Hematopoietic multipotent progenitor cell treated with erythropoietin and hydrocortisone succinate and interleukin-3 and kit ligand, for 8 days (in vitro differentiated cells): ENCODE measurements at regions not wholly inside any gene's neighbourhood (a gene's known extent, or its start where the extent isn't known, plus 50 kb on each side); places are given as distances from the start of the nearest gene placed in this dataset.
"Not testable (repeated sequence)": the region's sequence is repeated elsewhere in the genome, so short reads cannot be mapped to it uniquely, and the experiment has no call there.

Source experiments
- DNase-seq: peaks from one replicate; pipeline ENCODE4 v3.0.0-alpha.2; 2015

DNA sequence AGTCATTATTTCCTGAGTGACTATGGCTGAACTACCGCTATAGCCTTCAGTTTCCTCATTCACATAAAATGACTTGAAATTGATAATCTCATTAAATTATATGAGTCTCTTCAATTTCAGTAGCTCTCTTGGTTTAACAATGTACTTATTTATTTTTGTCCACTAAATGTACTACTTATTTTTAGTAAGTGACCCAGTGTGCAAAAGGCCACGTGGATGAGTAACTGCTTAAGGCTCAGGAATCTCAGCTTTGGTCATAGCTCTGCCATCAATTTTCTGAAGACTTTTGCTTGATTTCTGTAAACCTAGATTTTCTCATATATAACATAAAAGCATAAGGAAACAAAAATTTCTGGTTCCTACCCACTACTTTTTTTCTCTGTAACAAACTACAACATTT lies 1132.9 kb upstream of the CDH8 start:
- DNase-seq: no peak

DNA sequence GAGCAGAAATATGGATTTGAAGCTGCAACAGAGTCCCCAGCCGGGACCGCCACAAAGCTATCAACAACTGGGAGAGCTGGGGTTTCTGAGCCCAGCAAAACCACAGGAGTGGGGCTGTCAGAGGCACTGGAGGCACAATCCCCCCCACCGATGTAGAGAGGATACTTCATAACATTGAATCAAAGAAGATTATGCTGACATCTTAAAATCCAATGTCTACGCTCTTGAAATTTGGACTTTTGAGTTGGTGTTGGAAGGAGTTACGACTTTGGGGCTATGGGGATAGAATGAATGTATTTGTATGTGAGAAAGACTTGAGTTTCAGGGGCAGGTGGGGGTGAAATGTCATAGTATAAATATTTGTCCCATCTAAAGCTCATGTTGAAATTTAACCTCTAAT lies 1121.6 kb upstream of the CDH8 start:
- no peak for DNase-seq

DNA sequence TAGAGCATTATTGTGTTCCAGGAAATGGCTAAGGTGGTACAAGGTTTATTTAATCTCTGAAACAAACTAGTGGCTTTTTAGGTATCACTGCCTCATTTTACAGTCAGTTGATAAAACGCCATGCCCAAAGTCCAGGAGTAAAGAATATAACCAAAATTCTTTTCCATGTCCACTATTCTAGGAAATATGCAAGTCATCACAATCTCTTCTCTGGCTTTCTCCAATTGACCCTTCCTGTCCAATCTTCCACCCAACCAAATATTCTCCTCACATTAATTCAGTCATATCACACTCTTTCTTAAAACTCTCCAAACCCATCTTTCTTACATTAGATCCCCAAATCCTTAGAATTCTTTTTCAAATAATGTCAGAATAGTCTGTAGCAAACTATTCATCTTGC lies 1110.0 kb upstream of the CDH8 start:
- DNase-seq: no peak

DNA sequence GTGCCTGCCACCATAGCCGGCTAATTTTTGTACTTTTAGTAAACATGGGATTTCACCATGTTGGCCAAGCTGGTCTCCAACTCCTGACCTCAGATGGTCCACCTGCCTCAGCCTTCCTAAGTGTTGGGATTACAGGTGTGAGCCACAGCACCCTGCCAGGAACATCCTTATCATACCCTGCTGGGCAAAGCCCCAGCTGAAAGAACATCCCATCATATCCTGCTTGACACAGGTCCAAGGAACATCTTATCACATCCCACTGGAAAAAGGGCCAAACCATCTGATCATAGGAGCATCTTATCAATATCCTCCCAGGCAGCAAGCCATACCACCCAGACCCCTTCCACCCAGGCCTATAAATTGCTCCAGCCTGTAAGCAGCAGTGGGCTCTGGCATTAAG lies 1109.2 kb upstream of the CDH8 start:
- no peak for DNase-seq

DNA sequence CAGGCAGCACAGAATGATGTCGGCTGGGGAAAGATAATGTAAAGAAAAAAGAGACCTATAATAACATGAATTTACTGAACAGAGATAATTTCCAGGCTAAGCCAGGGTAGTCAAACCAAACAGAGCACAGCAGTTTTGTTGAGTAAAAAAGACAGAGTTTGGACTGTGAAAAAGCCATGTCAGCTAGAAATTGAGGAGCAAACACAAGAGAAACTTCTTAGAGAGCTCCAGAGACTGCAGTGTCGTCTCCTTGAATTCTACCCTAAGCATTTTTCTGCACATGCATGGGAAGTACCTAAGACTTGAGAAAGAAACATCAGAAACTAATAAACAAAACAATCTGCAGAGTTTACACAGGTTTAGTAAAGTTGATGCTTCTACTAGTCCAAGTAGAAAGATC lies 1098.8 kb upstream of the CDH8 start:
- no peak for DNase-seq

DNA sequence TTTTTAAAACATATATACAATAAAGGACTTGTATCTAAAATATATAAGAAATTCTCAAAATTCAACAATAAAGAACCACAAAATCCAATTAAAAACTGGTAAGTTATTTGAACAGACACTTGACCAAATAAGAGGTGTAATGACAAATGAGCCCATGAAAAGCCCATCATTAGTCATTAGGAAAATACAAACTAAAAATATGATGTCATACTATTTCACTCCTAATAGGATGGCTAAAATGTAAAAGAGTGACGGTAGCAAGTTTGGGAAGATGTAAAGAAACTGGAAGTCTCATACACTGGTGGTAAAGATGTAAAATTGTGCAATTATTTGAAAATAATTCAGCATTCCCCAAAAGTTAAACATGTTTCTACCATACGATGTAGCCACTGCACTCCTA lies 1095.3 kb upstream of the CDH8 start:
- DNase-seq: no peak

DNA sequence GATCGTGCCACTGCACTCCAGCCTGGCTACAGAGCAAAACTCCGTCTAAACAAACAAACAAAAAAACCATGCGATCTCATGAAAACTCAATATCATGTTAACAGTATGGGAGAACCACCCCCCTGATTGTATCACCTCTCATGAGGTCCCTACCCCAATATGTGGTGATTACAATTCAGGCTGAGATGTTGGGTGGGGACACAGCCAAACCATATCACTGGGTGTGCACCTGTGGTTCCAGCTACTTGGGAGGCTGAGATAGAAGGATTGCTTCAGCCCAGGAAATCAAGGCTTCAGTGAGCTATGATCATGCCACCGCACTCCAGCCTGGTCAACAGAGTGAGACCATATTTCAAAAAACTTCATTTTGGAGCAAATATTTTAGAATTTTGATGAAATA lies 1094.7 kb upstream of the CDH8 start:
- no peak for DNase-seq

DNA sequence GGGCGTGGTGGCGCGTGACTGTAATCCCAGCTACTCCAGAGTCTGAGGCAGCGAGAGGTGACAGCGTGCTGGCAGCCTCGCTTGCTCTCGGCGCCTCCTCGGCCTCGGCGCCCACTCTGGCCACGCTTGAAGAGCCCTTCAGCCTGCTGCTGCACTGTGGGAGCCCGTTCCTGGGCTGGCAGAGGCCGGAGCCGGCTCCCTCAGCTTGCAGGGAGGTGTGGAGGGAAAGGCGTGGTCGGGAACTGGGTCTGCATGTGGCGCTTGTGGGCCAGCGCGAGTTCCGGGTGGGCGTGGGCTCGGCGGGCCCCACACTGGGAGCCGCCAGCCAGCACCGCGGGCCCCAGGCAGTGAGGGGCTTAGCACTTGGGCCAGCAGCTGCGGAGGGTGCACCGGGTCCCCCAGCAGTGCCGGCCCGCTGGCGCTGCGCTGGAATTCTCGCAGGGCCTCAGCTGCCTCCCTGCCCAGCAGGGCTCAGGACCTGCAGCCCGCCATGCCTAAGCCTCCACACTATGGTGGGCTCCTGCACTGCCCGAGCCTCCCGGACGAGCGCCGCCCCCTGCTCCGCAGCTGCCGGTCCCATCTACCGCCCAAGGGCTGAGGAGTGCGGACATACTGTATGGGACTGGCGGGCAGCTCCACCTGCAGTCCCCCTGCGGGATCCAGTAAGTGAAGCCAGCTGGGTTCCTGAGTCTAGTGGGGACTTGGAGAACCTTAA lies 1093.3 kb upstream of the CDH8 start:
- DNase-seq: no peak

DNA sequence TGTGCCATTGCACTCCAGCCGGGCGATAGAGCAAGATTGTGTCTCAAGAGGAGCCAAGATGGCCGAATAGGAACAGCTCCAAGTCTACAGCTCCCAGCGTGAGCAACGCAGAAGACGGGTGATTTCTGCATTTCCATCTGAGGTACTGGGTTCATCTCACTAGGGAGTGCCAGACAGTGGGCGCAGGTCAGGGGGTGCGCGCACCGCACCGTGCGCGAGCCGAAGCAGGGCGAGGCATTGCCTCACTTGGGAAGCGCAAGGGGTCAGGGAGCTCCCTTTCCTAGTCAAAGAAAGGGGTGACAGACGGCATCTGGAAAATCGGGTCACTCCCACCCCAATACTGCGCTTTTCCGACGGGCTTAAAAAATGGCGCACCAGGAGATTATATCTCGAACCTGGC lies 1083.7 kb upstream of the CDH8 start:
- not testable (repeated sequence) for DNase-seq

DNA sequence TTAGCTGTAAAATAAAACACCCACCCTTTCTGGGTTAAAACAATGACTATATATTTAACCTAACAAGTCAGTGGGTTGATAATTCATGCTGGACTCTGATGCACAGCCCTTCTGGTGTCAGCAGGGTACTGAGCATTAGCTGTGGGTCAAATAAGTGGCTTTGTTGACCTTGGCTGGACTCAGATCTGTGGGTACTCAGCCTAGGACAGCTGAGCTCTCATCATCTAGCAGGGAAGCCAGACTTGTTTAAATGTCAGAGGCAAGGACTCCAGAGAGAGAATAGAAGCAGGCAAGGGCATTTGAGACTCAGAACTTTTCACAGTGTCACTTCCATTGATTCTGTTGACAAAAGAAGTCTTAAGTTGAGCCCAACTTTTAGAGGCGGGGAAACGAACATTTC lies 1063.8 kb upstream of the CDH8 start:
- DNase-seq: no peak

DNA sequence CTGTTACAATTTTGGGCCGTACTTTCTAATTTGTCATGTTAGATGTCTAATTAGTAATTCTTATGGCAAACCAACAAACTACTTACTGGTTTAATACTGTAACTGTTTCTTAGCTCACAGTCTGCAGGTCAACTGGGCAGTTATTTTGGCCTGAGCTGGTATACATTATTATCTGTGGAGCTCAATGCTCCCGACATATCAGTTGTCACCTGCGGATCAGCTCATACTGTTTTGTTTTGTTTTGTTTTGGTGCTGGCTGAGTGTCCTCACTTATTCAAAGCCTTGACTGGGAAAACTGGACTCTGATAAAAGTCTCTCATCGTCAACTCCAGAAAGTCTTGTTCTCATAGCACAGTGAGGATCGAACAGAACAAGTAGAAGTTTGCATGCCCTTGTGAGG lies 1060.6 kb upstream of the CDH8 start:
- DNase-seq: no peak

DNA sequence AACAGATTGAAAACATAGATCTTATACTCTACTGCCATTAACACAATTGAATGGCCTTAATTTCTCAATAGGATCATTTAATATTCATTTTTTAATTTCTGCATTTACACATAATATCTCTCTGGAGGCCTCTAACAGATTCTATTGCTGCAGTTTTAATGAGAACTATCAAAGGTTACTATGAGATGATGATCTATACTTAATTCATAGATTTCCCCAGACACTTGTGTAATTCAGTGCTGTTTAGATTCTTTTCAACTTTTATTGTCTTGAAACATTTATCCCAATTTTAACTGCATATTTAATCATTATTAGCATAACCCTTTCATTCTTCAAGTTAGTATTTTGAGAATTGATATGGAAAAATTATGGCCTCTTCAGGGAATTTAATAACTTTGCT lies 1056.5 kb upstream of the CDH8 start:
- DNase-seq: no peak

DNA sequence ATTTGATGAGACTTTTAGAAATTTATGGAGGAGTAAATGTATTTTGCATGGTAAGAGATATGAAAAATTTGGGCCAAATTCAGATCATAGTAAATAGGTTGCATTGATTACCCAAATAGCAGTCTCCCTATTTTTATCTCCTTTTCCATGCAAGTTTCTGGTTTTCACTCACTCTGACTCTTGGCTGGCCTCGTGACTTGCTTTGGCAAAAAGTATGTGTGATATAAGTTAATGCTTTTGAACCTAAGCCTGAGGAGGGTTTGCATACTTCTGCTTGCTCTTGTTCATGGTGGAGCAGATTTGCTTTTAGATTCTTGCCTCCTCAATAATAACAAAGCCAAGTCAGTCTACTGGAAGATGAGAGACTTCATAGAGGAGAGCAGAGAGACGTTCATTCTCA lies 1045.9 kb upstream of the CDH8 start:
- DNase-seq: no peak

DNA sequence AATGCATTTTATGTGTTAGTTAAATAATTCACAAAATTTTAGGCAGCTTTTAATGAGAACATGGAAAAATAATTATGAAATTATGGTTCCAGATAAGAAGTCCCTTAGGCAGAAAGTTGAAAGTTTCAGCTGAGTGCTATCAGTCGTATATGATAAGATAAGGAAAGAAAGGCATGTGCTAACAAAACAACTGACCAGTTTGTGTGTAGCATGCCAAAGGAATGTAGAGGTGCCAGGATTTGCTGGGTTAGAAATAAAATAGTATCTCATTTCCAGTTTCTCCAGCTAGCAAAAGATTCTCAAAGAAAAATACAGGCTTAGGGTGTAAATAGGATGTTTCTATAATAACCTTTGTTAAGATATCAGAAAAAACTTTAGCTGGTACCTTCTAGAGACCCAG lies 1044.5 kb upstream of the CDH8 start:
- DNase-seq: no peak

DNA sequence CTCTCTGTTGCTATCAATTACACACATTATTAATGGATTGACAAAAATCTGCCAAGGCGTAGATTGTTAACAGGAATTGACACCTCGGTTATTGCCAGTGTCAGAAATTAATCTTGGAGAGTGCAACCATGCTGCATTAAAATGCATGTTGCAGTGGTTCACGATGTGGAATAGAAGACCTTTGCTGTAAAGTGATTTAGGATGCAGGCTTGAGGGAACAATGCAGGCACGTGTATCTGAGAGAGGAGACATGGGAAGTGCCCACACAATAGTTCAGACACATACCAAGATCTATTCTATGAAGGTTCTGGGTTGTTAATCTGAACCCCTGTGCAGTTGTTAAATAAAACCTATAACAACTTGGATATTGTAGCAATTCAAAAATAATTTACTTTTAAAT lies 1032.8 kb upstream of the CDH8 start:
- DNase-seq: no peak

DNA sequence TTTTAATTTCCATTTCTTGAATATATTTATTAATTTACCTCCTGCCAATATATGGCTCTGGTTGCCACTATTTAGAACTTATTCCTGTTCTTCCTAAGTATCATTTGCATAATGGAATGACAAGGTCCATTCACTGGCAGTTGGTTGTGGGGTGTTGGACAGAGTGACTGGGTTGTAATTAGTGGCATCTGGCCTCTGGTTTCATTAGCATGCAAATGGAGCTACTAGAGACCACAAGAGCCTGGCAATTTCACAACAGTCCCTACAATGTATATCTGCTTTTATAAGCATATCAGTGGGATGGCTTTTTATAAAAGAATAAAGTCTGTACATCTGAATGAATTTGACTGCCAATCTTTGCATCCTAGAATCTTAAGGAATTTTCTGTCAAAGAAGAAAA lies 1030.9 kb upstream of the CDH8 start:
- no peak for DNase-seq

DNA sequence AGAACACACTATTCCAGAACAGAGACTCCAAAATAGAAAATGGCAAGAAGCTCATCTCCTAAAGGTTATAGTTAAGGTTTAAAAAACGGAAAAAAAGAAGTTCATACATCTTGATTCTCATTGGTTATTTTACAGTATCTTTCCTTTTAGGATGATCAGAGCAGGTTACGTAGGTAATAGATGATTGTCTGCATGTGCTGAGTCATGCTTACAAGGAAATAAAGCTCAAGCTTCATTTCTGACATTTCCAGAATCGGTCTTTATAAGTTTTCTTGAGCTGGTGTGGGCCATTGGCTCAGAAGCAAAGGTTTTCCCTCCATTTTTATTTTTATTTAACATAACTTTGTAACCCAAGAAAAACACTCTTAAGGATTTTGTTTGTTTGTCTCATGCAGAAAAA lies 1030.3 kb upstream of the CDH8 start:
- DNase-seq: no peak

DNA sequence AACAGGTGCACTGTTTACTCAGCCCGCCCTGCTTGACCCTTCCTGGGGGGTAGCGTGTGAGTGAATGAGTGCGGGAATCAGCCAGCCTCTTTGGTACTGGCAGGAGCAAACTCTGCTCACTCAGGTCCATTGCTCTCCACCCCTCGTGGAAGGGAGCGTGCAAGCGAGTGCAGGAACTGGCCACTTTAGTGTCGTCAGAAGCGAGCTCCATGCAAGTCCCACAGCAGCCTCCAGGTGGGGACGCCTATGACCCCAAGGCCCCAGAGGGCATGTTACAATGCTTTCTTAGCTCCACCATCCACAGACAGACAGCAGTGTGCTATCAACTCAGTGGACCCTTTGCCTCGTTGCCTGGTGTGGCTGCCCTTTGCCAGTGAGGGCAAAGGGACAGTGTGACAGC lies 1025.1 kb upstream of the CDH8 start:
- no peak for DNase-seq

DNA sequence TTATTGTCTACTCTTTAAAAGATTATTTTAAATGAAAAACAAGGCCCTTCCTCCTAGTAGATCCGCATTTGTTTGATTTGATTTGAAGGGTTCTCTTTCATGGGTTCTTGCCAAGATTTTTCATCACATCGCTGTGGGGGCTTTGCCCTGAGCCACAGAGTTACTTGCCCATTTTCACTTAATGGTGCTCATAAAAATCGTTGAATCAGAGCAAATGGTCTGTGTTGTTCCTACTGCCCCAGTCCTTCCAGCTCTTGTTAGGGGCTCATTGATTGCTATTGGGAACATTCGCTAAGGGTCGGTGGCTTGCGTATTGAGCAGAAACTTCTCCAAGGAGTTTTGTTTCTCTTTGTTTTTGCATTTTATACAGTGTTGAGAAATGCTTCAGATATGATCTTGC lies 1023.4 kb upstream of the CDH8 start:
- no peak for DNase-seq

DNA sequence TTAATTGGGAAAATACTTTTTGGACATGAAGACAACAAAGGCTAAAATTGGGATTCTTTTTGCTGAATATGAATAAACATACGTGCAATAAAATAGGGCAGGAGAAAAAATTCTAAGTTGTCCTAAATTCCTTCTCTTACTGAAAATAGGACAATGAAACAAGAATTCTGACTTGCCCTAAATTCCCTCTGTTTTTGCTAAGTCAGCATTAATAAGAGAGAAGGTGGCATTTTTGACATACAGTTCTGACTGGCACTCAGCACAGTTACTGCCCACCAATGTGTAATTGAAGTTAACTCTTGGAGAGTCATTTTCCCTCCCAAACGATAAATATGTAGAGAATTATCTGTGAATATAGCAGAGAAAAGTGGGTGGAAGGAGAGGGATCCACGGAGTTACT lies 1021.1 kb upstream of the CDH8 start:
- DNase-seq: no peak

DNA sequence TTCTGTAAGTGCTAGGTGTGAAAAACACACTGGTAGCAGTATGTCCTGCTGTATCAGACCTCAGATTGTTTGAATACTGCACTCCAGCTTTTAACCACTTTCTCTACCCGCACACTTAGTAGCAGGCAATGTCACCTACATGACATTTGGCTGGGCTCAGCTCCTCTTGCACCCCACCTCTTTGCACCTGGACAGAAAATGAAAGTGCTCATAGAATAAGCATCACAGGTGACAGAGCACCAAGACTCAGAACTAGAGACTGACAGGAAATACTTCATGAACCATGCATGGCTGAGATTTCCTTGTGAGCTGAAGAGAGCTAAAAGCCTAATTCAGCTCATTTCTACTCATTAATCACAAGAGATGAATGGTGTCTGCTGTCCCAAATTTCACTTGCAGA lies 1014.2 kb upstream of the CDH8 start:
- no peak for DNase-seq

DNA sequence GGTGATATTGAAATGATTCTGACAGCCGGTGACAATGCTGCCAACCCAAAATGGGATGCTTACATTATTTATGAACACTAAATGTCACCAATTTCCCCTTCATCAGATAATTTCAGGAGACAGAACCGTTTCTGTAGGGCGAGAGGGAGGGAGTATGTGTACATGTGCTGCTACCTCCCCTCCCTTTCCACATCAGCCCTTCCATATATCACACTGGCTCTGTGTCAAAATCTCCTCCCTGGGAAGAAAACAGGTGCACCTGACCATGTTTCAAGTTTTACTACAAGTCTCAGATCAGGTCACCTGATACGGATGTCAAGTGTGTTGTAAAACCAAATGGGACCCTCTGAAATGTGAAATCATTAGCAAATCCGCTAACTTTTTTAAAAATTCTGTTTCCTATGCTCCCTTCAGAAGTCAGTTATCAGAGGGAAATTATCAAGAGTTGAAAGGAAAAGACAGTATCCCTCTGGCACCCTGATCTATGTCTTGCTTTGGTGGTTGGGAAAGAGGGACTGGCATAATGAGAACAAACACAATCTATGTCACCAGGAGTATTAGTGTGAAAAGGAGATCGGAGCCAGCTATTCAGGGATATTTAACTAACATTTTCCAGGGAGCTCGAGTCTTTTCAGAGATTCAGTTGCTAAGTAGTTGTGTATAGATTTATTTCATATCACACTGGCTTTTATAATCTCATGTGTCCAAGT lies 1002.3 kb upstream of the CDH8 start:
- no peak for DNase-seq

DNA sequence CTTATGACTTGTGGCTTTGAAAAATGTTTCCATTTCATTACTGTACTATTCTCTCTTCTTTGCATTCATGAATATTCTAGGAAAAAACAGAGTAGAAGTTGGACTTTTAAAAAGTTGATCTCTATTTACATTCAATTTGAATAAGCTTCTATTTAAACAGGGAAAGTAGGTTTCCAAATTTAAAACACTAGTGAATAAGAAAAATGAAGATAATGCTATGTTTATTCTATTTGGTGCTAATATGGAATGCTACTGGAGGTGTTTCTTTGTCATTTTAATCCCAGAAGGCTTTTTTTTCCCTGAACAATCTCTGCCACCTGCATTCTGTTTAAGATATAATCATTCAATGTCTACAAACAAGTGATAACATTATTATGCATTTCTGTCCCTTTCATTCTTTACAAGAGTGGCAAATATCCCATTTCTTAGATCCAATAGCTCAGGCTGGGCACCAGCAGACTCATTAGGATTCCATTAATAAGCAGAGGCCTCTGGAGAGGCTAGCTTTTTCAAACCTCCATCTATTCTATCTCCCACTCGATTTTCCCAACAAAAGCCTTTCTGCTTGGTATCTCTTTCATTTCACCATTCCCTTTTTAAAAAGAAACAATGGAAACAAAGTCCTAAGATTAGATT lies 1001.6 kb upstream of the CDH8 start:
- no peak for DNase-seq

DNA sequence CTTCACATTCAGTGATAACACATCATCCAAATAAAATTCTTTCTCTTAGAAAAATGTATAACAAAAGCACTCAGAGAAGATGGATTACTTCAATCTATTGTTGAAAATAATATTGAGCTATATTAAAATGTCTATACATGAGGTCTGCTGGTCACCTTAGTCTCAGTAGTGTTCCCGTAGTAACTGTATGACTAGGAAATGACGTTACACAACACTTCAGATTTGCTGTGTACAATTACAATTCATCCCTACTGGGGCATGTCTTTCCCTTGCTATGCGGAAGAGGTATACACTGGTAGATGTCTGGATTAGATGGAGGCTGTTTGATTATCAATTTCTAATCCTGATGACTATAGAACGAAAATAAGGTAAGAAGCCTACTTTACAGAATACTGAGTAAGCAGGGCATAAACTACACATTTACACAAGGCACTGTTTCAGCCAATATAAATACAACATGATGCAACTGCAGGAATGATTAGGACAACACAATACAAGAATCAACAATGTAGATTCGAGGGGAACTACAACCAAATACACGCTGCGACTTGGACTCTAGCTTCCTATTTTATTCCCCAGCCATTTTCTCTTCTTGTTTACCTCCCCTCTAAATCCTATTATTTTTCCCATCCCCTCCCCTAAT lies 982.5 kb upstream of the CDH8 start:
- no peak for DNase-seq
